Right lobe of liver (tissue), 6 donors: ENCODE measurements at regions not wholly inside any gene's neighbourhood (a gene's known extent, or its start where the extent isn't known, plus 50 kb on each side); places are given as distances from the start of the nearest gene placed in this dataset.

Experiments
- ATAC-seq, 4 donors: fragments of 200-7000 bp; cut with Tn5 transposase; one replicate each; pipeline ENCODE4 v1.9.1; 2020; ENCODE audit warnings: mild to moderate bottlenecking in 4 of 4, moderate library complexity in 4 of 4
- DNase-seq, 3 donors: peaks; one replicate each; pipeline ENCODE4 v3.0.0-alpha.2; 2020
- H3K27ac ChIP-seq, 3 donors: fragments of 200-600 bp; one replicate each; pipeline ENCODE4 v1.8.0; 2022
- H3K27me3 ChIP-seq, 2 donors: fragments of 200-600 bp; one replicate each; pipeline ENCODE4 v1.8.0; 2022
- H3K36me3 ChIP-seq, 4 donors: fragments of 200-600 bp; sonication (generic) in 1 of 4; one replicate each; pipeline versions ENCODE4 v1.5.1 to v1.8.0; 2017 to 2022; ENCODE audit warnings: control low read depth in 1 of 4
- H3K4me1 ChIP-seq, 4 donors: fragments of 200-600 bp; sonication (generic) in 1 of 4; one replicate each; pipeline versions ENCODE4 v1.5.1 to v1.8.0; 2017 to 2022; ENCODE audit warnings: control low read depth in 1 of 4
- H3K4me3 ChIP-seq, 3 donors: fragments of 200-600 bp; one replicate each; pipeline ENCODE4 v1.8.0; 2022
- H3K9me3 ChIP-seq, 4 donors: fragments of 200-600 bp; sonication (generic) in 1 of 4; one replicate each; pipeline versions ENCODE4 v1.5.1 to v1.8.0; 2017 to 2022; ENCODE audit warnings: control low read depth in 1 of 4
- POLR2A ChIP-seq: fragments of 450-650 bp; IDR thresholded peaks from one replicate; pipeline ENCODE4 v1.6.1; 2017; ENCODE audit warnings: antibody characterized with exemption, mild to moderate bottlenecking
- WGBS: methylation state at CpG from one replicate; pipeline ENCODE4 v1.1.6; 2018; ENCODE audit warnings: low coverage, low lambda C conversion rate; ENCODE audit not compliant: insufficient coverage; ENCODE audit errors: missing lambda C conversion rate; 5-methylcytosine and 5-hydroxymethylcytosine counted together
- intact Hi-C, 2 donors: fragments of 100-400 bp; cut with DNase I; formaldehyde crosslinking; loops; one replicate each; pipeline versions ENCODE4 v1.11.2 to v1.14.1; 2022
- TF ChIP-seq, protein P1 (sequence below), 4 donors: fragments of 200-600 bp in 3 of 4; fragments of 450-650 bp in 1 of 4; IDR thresholded peaks; one replicate each; pipeline versions ENCODE4 v1.5.1 to v1.8.0; 2016 to 2022; ENCODE audit warnings: antibody characterized with exemption in 4 of 4, mild to moderate bottlenecking in 2 of 4
- donor health status: DM: no; HTN: yes; CAD: no.
- donor health status: DM: no; HTN: no; CAD: no.
- donor health status: DM: no; HTN: no; CAD: no.
- donor health status: DM: no; HTN: yes; CAD: no.
- donor health status: DM: no; HTN: yes; CAD: no.

DNA sequence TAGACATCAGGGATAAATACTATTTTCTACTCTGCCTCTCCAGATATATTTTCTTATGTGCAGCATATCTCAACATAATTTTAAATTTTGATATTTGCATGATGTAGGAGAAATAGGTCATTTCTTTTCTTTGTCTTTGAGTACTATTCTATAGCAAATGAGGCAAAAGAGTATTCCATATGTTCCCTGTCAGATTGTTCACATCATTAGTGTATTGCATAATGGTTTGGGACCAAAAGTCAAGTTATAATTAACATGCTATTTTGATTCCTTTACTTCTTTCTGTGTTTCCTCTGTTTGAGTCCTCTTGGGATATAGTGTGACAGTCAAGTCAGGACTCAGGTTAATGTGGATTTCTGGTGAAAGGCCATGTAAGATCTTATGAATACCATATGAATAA lies 864.6 kb upstream of the FBXO33 start:
- Histone ChIP-seq H3K4me3 (no peak overlapping the region), H3K27ac (no peak overlapping the region), H3K9me3 (no peaks in the 10 kb centered on the region), H3K36me3 (no peaks in the 10 kb centered on the region), H3K4me1 (no peaks in the 10 kb centered on the region), H3K27me3 (no peaks in the 10 kb centered on the region)
- TF ChIP-seq, protein P1, sequence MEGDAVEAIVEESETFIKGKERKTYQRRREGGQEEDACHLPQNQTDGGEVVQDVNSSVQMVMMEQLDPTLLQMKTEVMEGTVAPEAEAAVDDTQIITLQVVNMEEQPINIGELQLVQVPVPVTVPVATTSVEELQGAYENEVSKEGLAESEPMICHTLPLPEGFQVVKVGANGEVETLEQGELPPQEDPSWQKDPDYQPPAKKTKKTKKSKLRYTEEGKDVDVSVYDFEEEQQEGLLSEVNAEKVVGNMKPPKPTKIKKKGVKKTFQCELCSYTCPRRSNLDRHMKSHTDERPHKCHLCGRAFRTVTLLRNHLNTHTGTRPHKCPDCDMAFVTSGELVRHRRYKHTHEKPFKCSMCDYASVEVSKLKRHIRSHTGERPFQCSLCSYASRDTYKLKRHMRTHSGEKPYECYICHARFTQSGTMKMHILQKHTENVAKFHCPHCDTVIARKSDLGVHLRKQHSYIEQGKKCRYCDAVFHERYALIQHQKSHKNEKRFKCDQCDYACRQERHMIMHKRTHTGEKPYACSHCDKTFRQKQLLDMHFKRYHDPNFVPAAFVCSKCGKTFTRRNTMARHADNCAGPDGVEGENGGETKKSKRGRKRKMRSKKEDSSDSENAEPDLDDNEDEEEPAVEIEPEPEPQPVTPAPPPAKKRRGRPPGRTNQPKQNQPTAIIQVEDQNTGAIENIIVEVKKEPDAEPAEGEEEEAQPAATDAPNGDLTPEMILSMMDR (IDR thresholded peaks at IDR 0.05) = no peak
- no peak for TF ChIP-seq POLR2A
- intact Hi-C loops = no loop called here
- DNase-seq (no peak), ATAC-seq (no peak)

DNA sequence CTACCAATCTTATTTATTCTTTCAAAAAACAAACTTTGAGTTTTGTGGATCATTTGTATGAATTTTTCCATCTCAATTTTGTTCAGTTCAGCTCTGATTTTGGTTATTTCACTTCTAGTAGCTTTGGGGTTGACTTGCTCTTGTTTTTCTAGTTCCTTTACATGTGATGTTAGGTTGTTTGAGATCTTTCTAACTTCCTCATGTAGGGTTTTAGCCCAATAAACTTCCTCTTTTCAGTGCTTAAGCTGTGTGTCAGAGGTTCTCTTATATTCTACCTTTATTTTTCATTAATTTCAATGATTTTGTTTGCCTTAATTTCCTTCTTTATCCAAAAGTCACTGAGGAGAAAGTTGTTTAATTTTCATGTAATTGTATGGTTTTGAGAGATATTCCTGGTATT lies 860.4 kb upstream of the FBXO33 start:
- no peak for DNase-seq
- no peak for TF ChIP-seq POLR2A
- TF ChIP-seq, protein P1 (IDR thresholded peaks at IDR 0.05) = no peak
- Histone ChIP-seq H3K27ac (no peak overlapping the region), H3K4me1 (no peaks in the 10 kb centered on the region), H3K9me3 (no peaks in the 10 kb centered on the region), H3K4me3 (no peak overlapping the region), H3K36me3 (no peaks in the 10 kb centered on the region), H3K27me3 (no peaks in the 10 kb centered on the region)
- ATAC-seq = no peak
- intact Hi-C loops = no loop called here

DNA sequence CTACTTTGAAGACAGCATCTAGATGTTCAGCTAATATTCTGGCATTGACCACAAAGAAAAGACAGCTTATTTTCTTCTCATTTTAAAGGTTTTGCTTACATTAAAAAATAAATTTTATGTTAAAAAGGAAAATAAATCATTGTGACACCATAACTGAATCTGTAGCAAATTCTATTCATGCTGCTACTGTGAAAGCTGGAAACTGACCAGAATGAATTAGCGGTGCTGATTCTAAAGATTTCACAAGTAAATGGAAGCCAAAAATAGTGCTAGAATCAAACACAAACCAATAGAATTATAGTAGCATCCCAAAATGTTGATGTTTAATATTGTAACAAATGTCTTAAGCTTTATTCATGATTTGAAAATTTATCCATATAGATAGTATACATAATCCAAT lies 850.0 kb upstream of the FBXO33 start:
- ATAC-seq = no peak
- no peaks in the 10 kb centered on the region for H3K4me1 ChIP-seq
- H3K36me3 ChIP-seq = no peaks in the 10 kb centered on the region
- H3K27ac ChIP-seq = no peak overlapping the region
- WGBS = 56% methylated on average over 1 of the region's 1 CpG
- H3K9me3 ChIP-seq = no peaks in the 10 kb centered on the region
- intact Hi-C loops = no loop called here
- no peak overlapping the region for H3K4me3 ChIP-seq
- no peak for DNase-seq
- no peaks in the 10 kb centered on the region for H3K27me3 ChIP-seq
- TF ChIP-seq POLR2A = no peak
- TF ChIP-seq, protein P1 (IDR thresholded peaks at IDR 0.05) = no peak

DNA sequence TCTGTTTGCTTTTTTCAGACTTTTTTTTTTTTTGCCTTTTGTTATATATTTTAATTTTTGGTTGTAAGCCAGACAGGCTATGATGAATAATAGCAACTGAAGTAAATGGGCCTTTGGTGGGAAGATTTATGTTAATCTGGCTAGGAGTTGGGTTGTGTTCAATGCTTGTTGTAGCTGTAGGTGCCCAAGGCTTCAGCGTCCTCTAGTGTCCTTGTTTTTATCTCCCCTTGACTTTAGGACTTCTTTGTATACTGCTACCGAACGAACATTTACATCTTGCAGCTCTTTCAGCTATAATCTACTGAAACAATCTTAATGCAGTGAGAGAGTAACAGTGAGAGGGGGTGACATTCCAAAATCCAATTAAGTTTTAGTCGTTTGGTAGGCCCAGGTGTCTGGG lies 848.4 kb upstream of the FBXO33 start:
- Histone ChIP-seq H3K36me3 (no peaks in the 10 kb centered on the region), H3K9me3 (no peaks in the 10 kb centered on the region), H3K4me3 (no peak overlapping the region), H3K27ac (no peak overlapping the region), H3K4me1 (no peaks in the 10 kb centered on the region), H3K27me3 (no peaks in the 10 kb centered on the region)
- no peak for DNase-seq
- intact Hi-C loops = no loop called here
- WGBS = 48% methylated on average over 4 of the region's 4 CpGs
- TF ChIP-seq POLR2A = no peak
- ATAC-seq = no peak

DNA sequence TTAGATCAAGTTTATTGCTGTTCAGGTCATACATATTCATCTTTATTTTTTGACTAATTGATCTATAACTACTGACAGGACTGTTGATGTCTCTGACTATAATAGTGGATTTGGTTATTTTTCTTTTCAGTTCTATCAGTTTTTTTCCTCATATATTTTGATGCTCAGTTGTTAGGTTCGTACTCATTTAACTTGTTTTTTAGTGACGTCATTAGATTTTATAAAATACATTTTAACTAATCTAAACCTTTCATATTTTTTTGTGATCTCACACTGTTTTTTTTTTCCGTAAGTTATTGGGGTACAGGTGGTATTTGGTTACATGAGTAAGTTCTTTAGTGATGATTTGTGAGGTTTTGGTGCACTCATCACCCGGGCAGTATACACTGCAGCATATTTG lies 841.2 kb upstream of the FBXO33 start:
- H3K4me3 ChIP-seq = no peak overlapping the region
- DNase-seq (no peak), ATAC-seq (no peak)
- H3K27me3 ChIP-seq = no peaks in the 10 kb centered on the region
- 52% methylated on average over 4 of the region's 4 CpGs for WGBS
- TF ChIP-seq, protein P1 (IDR thresholded peaks at IDR 0.05) = no peak
- TF ChIP-seq POLR2A = no peak
- no peaks in the 10 kb centered on the region for H3K36me3 ChIP-seq
- H3K9me3 ChIP-seq = no peaks in the 10 kb centered on the region
- no peaks in the 10 kb centered on the region for H3K4me1 ChIP-seq
- no peak overlapping the region for H3K27ac ChIP-seq
- intact Hi-C loops = no loop called here
